Esophagus squamous epithelium (tissue), 5 donors: ENCODE measurements at regions not wholly inside any gene's neighbourhood (a gene's known extent, or its start where the extent isn't known, plus 50 kb on each side); places are given as distances from the start of the nearest gene placed in this dataset.

Source experiments
- DNase-seq: peaks from one replicate; lab custom pipeline; 2025; lab: John Stamatoyannopoulos, UW
- H3K27ac ChIP-seq, 4 donors: fragments of 200-600 bp; sonication (generic); one replicate each; pipeline ENCODE4 v1.5.1; 2016 to 2019; ENCODE audit warnings: mild to moderate bottlenecking in 1 of 4
- H3K27me3 ChIP-seq, 4 donors: fragments of 200-600 bp; sonication (generic); 1 replicate in 3 of 4; 2 replicates in 1 of 4; pipeline versions ENCODE4 v1.5.1 to v1.6.0; 2017 to 2021; ENCODE audit warnings: antibody characterized with exemption in 1 of 4
- H3K36me3 ChIP-seq, 3 donors: fragments of 200-600 bp; sonication (generic); one replicate each; pipeline ENCODE4 v1.5.1; 2016 to 2019
- H3K4me1 ChIP-seq, 3 donors: fragments of 200-600 bp; sonication (generic); one replicate each; pipeline ENCODE4 v1.5.1; 2017 to 2019
- H3K4me3 ChIP-seq, 4 donors: fragments of 200-600 bp; sonication (generic); 1 replicate in 3 of 4; 2 replicates in 1 of 4; pipeline ENCODE4 v1.5.1; 2016 to 2019; ENCODE audit warnings: mild to moderate bottlenecking in 2 of 4, moderate library complexity in 1 of 4
- H3K9me3 ChIP-seq, 3 donors: fragments of 200-600 bp; sonication (generic); one replicate each; pipeline ENCODE4 v1.5.1; 2016 to 2019
- POLR2A ChIP-seq, 4 donors: fragments of 450-650 bp; IDR thresholded peaks; one replicate each; pipeline ENCODE4 v1.6.1; 2017; ENCODE audit warnings: antibody characterized with exemption in 4 of 4, mild to moderate bottlenecking in 4 of 4, moderate library complexity in 3 of 4
- WGBS, 2 donors: methylation state at CpG; one replicate each; pipeline ENCODE4 v1.1.5; 2018; 5-methylcytosine and 5-hydroxymethylcytosine counted together
- intact Hi-C: fragments of 100-400 bp; cut with DNase I; formaldehyde crosslinking; loops from one replicate; pipeline ENCODE4 v1.15.0; 2022
- TF ChIP-seq, protein P1 (sequence below), 6 experiments: fragments of 450-650 bp in 4 of 6; fragments of 200-600 bp in 2 of 6; sonication (generic) in 2 of 6; IDR thresholded peaks; one replicate each; pipeline ENCODE4 v1.5.1; 2016 to 2019; ENCODE audit warnings: antibody characterized with exemption in 6 of 6, mild to moderate bottlenecking in 4 of 6, moderate library complexity in 4 of 6
- donor health status: DM: yes; HTN: yes; CAD: no.

- Histone ChIP-seq H3K27ac (no peak overlapping the region), H3K36me3 (no peaks in the 10 kb centered on the region), H3K4me3 (no peak overlapping the region), H3K27me3 (no peaks in the 10 kb centered on the region), H3K4me1 (no peaks in the 10 kb centered on the region), H3K9me3 (no peaks in the 10 kb centered on the region)
- TF ChIP-seq POLR2A (IDR thresholded peaks at IDR 0.05): no peak
- intact Hi-C loops: no loop called here
- no peak for DNase-seq
Observed at GRCh38 chr3:144524531-144524930, 552.9 kb downstream of the DIPK2A start.

GRCh38 chr3:144529566-144529965, 557.9 kb downstream of the DIPK2A start:
- WGBS, 2 donors: 40 to 71% methylated on average over 1 of the region's 1 CpG
- TF ChIP-seq, protein P1, sequence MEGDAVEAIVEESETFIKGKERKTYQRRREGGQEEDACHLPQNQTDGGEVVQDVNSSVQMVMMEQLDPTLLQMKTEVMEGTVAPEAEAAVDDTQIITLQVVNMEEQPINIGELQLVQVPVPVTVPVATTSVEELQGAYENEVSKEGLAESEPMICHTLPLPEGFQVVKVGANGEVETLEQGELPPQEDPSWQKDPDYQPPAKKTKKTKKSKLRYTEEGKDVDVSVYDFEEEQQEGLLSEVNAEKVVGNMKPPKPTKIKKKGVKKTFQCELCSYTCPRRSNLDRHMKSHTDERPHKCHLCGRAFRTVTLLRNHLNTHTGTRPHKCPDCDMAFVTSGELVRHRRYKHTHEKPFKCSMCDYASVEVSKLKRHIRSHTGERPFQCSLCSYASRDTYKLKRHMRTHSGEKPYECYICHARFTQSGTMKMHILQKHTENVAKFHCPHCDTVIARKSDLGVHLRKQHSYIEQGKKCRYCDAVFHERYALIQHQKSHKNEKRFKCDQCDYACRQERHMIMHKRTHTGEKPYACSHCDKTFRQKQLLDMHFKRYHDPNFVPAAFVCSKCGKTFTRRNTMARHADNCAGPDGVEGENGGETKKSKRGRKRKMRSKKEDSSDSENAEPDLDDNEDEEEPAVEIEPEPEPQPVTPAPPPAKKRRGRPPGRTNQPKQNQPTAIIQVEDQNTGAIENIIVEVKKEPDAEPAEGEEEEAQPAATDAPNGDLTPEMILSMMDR (IDR thresholded peaks at IDR 0.05): no peak
- no peak for TF ChIP-seq POLR2A (IDR thresholded peaks at IDR 0.05)
- no peaks in the 10 kb centered on the region for H3K27me3 ChIP-seq
- no peak overlapping the region for H3K27ac ChIP-seq
- intact Hi-C loops: no loop called here
- no peaks in the 10 kb centered on the region for H3K36me3 ChIP-seq
- no peaks in the 10 kb centered on the region for H3K9me3 ChIP-seq
- H3K4me3 ChIP-seq: no peak overlapping the region
- no peak for DNase-seq
- H3K4me1 ChIP-seq: no peaks in the 10 kb centered on the region

GRCh38 chr3:144544871-144545270, 573.2 kb downstream of the DIPK2A start:
- WGBS, 2 donors: 66 to 75% methylated on average over 4 of the region's 4 CpGs
- intact Hi-C loops: no loop called here
- TF ChIP-seq POLR2A (IDR thresholded peaks at IDR 0.05): no peak
- TF ChIP-seq, protein P1 (IDR thresholded peaks at IDR 0.05): no peak

GRCh38 chr3:144546539-144546938, 574.9 kb downstream of the DIPK2A start:
- Histone ChIP-seq H3K36me3 (no peaks in the 10 kb centered on the region), H3K4me1 (no peaks in the 10 kb centered on the region), H3K27ac (no peak overlapping the region), H3K9me3 (no peaks in the 10 kb centered on the region), H3K27me3 (no peaks in the 10 kb centered on the region), H3K4me3 (no peak overlapping the region)
- intact Hi-C loops: no loop called here
- WGBS, 2 donors: 77 to 86% methylated on average over 2 of the region's 2 CpGs
- DNase-seq: no peak
- TF ChIP-seq, protein P1 (IDR thresholded peaks at IDR 0.05): no peak
- no peak for TF ChIP-seq POLR2A (IDR thresholded peaks at IDR 0.05)

More at GRCh38 chr3:144544871-144545270, 573.2 kb downstream of the DIPK2A start:
- H3K4me3 ChIP-seq: no peak overlapping the region
- DNase-seq: no peak
- peaks cover 0 to 4% (median 0%) of the 10 kb centered on the region in 3 donors for H3K9me3 ChIP-seq
- no peaks in the 10 kb centered on the region for H3K27me3 ChIP-seq
- H3K4me1 ChIP-seq: no peaks in the 10 kb centered on the region
- H3K36me3 ChIP-seq: no peaks in the 10 kb centered on the region
- H3K27ac ChIP-seq: no peak overlapping the region

- H3K27me3 ChIP-seq: no peaks in the 10 kb centered on the region
- H3K9me3 ChIP-seq: no peaks in the 10 kb centered on the region
- TF ChIP-seq POLR2A (IDR thresholded peaks at IDR 0.05): no peak
- TF ChIP-seq, protein P1 (IDR thresholded peaks at IDR 0.05): no peak
- no peak overlapping the region for H3K4me3 ChIP-seq
- DNase-seq: no peak
- intact Hi-C loops: no loop called here
- no peak overlapping the region for H3K27ac ChIP-seq
- H3K4me1 ChIP-seq: no peaks in the 10 kb centered on the region
- WGBS, 2 donors: 50 to 64% methylated on average over 4 of the region's 4 CpGs
- no peaks in the 10 kb centered on the region for H3K36me3 ChIP-seq
Observed at GRCh38 chr3:144548346-144548745, 576.7 kb downstream of the DIPK2A start.

GRCh38 chr3:144549166-144549565, 577.5 kb downstream of the DIPK2A start:
- TF ChIP-seq, protein P1 (IDR thresholded peaks at IDR 0.05): no peak
- no peak for TF ChIP-seq POLR2A (IDR thresholded peaks at IDR 0.05)
- WGBS, 2 donors: 61 to 80% methylated on average over 1 of the region's 1 CpG
- H3K4me3 ChIP-seq: no peak overlapping the region
- H3K4me1 ChIP-seq: no peaks in the 10 kb centered on the region
- no peak overlapping the region for H3K27ac ChIP-seq
- H3K36me3 ChIP-seq: no peaks in the 10 kb centered on the region
- no peaks in the 10 kb centered on the region for H3K9me3 ChIP-seq
- H3K27me3 ChIP-seq: no peaks in the 10 kb centered on the region
- no peak for DNase-seq
- intact Hi-C loops: no loop called here
